ENCODE measurements at regions not wholly inside any gene's neighbourhood (a gene's known extent, or its start where the extent isn't known, plus 50 kb on each side); places are given as distances from the start of the nearest gene placed in this dataset.

DNA sequence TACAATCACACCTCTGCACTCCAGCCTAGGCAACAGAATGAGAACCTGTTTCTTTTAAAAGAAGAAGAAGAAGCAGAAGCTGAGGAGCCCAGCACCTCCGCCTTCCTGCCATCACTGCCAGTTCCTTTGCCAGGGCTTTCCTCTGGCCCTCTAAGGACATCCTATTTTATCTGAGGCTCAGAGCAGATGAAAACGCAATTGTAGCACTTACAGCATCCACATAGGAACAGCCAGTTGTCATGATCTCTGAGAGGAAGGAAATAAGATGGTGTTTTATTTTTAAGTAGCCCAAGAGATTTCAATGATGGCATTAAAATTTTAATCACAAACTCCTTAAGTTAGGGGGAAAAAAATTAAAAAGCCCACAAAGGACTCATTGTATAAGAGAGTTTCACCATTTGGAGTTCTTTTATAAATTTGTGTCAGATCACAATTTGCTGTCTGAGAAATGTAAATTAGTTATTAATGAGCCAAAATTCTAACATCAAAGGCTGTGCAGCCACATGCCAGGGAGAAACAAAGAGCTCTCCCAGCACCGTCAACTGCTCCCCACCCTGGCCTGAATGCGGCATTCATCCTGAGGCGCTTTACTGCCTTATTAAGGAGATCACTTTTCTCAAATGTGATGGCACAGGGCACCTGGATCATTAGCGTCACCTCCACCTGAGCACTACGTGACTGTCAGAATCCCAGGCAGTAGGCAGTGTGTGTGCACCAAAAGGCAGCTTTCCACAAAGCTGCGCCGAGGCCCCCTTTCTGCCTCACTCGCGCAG, 393.0 kb downstream of the FOXO1 start:
- no peak for DNase-seq (ENCODE audit: low read depth, low spot score)
- in situ Hi-C loops (cut with HindIII; ENCODE audit: low pct_unique_long_range_greater_than_20kb, low sequenced_read_pairs): no loop called here

DNA sequence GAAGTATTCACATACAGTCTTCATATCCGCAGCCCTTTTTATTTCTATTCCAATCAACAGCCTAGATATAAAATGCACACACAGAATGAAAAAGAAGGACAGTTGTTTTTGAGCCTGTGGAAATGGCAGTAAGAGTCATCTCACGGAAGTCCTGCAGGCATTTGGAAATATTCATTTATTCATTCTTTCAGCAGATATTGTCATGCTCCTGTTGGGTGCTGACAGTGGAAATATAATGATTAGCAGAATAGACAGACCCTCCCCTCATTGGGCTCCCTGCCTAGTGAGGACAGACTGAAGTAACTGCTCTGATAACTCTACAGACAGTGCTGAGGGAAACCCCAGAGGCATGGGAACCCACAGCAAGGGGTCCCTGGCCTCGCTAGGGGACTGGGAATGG, 392.3 kb downstream of the FOXO1 start:
- no peak for DNase-seq (ENCODE audit: low read depth, low spot score)
- in situ Hi-C loops (cut with HindIII; ENCODE audit: low pct_unique_long_range_greater_than_20kb, low sequenced_read_pairs): no loop called here

- no peak for DNase-seq (ENCODE audit: low read depth, low spot score)
- in situ Hi-C loops (cut with HindIII; ENCODE audit: low pct_unique_long_range_greater_than_20kb, low sequenced_read_pairs): no loop called here
Observed at GRCh38 chr13:40275155-40275554, 391.3 kb downstream of the FOXO1 start.

DNA sequence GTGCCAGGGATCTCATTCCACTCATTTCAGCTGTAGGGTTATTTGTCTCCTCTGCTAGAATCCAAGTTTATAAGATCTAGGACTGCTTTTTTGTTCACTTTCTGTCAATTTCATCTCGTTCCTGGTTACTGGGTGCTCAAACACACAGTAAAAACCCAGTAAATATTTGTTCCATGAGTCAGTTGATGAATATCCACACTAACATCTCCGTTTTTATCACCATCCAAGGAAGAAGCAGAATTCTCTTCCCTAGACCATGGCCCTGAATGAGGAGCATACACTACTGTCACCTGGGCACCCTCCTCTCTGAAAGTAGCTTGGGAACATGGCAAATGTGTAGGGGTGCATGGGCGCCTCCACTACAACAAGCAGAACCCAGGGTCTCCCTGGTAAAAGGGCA, 390.8 kb downstream of the FOXO1 start:
- DNase-seq (ENCODE audit: low read depth, low spot score): no peak
- in situ Hi-C loops (cut with HindIII; ENCODE audit: low pct_unique_long_range_greater_than_20kb, low sequenced_read_pairs): no loop called here

GRCh38 chr13:40283666-40284065, 382.8 kb downstream of the FOXO1 start:
- no peak for DNase-seq (ENCODE audit: low read depth, low spot score)

DNA sequence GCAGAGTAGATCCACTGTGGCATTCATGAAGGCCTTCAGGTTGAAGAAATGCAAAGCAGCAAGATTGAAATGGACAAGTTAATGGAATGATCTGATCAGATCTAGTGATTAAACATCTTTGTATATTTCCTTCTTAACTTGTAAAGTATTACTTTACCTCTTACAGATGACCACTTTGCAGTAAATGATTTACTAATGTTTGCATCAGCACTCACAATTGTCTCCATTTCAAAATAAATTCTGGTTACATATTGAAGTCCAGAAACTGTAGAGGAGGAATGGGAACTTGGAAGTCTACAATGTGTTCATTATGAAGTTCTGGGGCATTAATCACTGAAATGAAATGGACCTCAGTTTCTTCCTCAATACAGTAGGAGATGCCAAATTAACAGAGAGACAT, 380.8 kb downstream of the FOXO1 start:
- DNase-seq (ENCODE audit: low read depth, low spot score): no peak
- in situ Hi-C loops (cut with HindIII; ENCODE audit: low pct_unique_long_range_greater_than_20kb, low sequenced_read_pairs): no loop called here

More at GRCh38 chr13:40283666-40284065, 382.8 kb downstream of the FOXO1 start:
- in situ Hi-C loops (cut with HindIII; ENCODE audit: low pct_unique_long_range_greater_than_20kb, low sequenced_read_pairs): no loop called here

DNA sequence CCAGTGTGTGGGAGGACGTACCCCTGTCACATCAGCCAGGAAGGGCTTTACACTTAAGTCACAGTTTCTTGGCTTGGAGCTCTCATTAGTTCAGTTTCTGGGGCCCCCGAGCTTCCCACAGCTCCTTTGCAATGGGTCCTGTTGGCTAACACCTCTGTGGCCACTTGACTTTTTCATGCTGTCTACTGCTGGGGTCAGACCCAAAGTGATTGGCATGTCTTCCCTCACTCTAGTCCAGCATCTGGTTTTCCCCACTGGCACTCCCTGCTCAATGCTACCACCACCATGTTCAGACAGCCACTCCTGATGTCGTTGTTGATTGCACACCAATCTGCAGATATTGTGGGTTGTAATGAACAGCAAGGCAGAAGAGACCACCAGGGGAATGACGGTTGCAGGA, 379.0 kb downstream of the FOXO1 start:
- in situ Hi-C loops (cut with HindIII; ENCODE audit: low pct_unique_long_range_greater_than_20kb, low sequenced_read_pairs): no loop called here
- no peak for DNase-seq (ENCODE audit: low read depth, low spot score)

DNA sequence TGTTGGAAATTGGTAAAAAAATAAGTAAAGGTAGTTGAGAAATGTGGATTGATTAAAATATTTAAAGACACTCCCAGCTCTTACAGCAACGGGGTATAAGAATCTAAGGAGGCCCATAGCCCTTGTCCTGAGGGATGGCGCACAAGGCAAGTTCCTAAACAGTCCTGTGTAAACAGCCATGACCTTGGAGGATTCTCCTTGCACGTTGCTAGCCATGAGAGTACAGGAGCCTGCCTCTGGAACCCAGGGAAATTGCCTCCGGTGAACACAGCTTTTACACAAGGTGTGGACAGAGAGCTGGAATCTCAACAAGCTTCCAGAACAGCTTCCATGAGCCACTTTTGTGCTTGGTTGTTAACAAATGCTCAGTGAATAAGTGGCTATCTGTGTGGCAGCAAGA, 378.2 kb downstream of the FOXO1 start:
- in situ Hi-C loops (cut with HindIII; ENCODE audit: low pct_unique_long_range_greater_than_20kb, low sequenced_read_pairs): no loop called here
- DNase-seq (ENCODE audit: low read depth, low spot score): no peak

- in situ Hi-C loops (cut with HindIII; ENCODE audit: low pct_unique_long_range_greater_than_20kb, low sequenced_read_pairs): no loop called here
- no peak for DNase-seq (ENCODE audit: low read depth, low spot score)
Observed at GRCh38 chr13:40290758-40291157, 375.7 kb downstream of the FOXO1 start.

- in situ Hi-C loops (cut with HindIII; ENCODE audit: low pct_unique_long_range_greater_than_20kb, low sequenced_read_pairs): no loop called here
- no peak for DNase-seq (ENCODE audit: low read depth, low spot score)
Observed at GRCh38 chr13:40292108-40292507, 374.3 kb downstream of the FOXO1 start.

GRCh38 chr13:40292536-40292935, 373.9 kb downstream of the FOXO1 start:
- in situ Hi-C loops (cut with HindIII; ENCODE audit: low pct_unique_long_range_greater_than_20kb, low sequenced_read_pairs): no loop called here
- DNase-seq (ENCODE audit: low read depth, low spot score): no peak

DNA sequence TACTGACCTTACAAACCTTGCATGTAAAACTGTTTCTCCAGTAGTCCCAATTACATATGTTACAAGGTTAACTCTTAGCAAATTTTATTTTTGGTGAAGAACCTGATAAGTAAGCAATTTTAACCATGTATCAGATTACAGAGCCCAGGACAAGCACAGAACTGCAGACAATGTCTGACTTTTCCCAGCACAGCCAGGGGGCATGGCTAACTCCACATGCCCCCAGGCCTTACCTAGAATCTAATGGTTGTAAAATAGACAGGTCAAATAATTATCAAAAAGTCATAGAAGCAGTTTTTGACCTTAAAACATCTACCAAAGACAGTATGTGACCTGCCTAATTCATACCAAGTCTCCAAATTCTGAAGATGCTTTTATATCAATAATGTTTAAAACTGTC, 364.1 kb downstream of the FOXO1 start:
- in situ Hi-C loops (cut with HindIII; ENCODE audit: low pct_unique_long_range_greater_than_20kb, low sequenced_read_pairs): no loop called here
- DNase-seq (ENCODE audit: low read depth, low spot score): no peak

DNA sequence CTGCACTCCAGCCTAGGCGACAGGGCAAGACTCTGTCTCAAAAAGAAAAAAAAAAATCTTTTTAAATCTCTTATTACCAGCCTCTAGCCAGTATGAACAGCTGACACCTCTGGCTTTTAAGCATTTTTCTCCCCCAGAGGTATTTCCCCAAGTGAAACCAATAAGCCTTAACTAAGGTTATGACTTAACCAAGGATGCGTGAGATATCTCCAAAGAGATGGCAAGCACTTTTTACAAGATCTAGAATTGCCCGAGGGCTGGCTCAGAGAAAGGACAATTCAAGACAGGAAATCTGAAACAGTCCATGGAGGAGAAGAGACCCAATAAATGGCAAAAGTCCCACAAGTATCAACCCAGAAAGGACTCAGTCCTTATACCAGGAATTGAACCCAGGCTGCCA, 362.1 kb downstream of the FOXO1 start:
- no peak for DNase-seq (ENCODE audit: low read depth, low spot score)
- in situ Hi-C loops (cut with HindIII; ENCODE audit: low pct_unique_long_range_greater_than_20kb, low sequenced_read_pairs): no loop called here

DNA sequence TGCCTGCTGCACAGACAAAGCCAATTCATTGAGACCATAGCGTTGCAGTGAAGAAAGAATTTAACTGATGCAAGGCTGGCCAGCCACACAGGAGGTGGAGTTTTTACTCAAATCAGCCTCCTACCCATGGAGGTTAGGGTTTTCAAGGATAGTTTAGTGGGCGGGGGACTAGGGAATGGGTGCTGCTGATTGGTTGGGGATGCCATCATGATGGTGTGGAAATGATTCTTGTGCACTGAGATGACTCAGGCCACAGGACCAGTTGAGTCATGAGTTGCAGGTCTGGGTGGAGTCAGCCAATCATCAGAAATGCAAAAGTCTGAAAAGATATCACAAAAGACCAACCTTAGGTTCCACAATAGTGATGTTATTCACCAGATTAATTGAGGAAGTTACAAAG, 359.6 kb downstream of the FOXO1 start:
- in situ Hi-C loops (cut with HindIII; ENCODE audit: low pct_unique_long_range_greater_than_20kb, low sequenced_read_pairs): no loop called here
- DNase-seq (ENCODE audit: low read depth, low spot score): no peak

DNA sequence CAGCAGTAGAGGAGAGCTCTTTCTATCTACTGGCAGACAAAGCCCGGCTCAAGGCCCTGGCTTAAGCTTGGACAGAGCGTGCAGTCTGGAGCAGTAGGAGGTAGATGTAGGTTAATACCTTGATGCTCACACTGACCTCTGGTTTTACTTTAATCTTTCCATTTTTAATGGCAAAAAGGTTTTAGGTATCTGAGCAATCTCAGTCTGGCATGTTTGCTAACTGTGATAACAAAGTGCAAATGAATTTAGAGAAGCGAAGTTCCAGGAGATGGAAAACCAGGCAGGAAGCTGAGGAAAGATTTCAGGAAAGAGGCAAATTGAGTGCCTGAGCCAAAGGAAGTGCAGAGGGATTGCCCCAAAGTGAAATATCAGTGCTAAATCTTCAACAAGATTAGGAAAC, 356.6 kb downstream of the FOXO1 start:
- in situ Hi-C loops (cut with HindIII; ENCODE audit: low pct_unique_long_range_greater_than_20kb, low sequenced_read_pairs): no loop called here
- DNase-seq (ENCODE audit: low read depth, low spot score): no peak

- DNase-seq (ENCODE audit: low read depth, low spot score): no peak
- in situ Hi-C loops (cut with HindIII; ENCODE audit: low pct_unique_long_range_greater_than_20kb, low sequenced_read_pairs): no loop called here
Observed at GRCh38 chr13:40311356-40312101, 354.9 kb downstream of the FOXO1 start.

- no peak for DNase-seq (ENCODE audit: low read depth, low spot score)
- in situ Hi-C loops (cut with HindIII; ENCODE audit: low pct_unique_long_range_greater_than_20kb, low sequenced_read_pairs): no loop called here
Observed at GRCh38 chr13:40313269-40314200, 352.9 kb downstream of the FOXO1 start.

- in situ Hi-C loops (cut with HindIII; ENCODE audit: low pct_unique_long_range_greater_than_20kb, low sequenced_read_pairs): no loop called here
- DNase-seq (ENCODE audit: low read depth, low spot score): no peak
Observed at GRCh38 chr13:40315416-40316064, 350.9 kb downstream of the FOXO1 start.

Data from SK-MEL-5 (cell line).